HG03064 (cell line): ENCODE measurements at regions not wholly inside any gene's neighbourhood (a gene's known extent, or its start where the extent isn't known, plus 50 kb on each side); places are given as distances from the start of the nearest gene placed in this dataset.

Experiments used
- ATAC-seq: cut with Tn5 transposase; IDR thresholded peaks from one replicate; pipeline ENCODE4 v1.9.1; 2021; ENCODE audit warnings: low read depth; ENCODE audit not compliant: unreplicated experiment

GRCh38 chr2:19525313-19525712 is 166.9 kb upstream of the OSR1 start:
- ATAC-seq, result no peak

DNA sequence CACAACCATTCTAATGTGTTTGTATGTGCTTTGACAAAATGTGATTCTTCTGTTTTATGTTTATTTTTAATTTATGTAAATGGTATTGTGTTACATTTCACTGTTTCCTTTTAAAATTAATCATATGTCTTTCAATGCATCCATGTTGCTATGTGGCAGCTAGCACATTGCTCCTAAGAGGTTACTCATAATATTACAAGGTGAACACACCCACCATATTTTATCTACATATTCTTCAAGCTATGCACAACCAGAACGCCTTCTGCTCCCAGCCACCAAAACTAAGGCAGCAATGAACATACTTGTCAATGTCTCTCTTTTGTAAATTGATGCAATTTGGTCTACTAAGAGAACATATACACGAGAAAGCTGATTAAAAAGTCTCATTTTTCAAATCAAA is 160.6 kb upstream of the OSR1 start:
- no peak for ATAC-seq

- ATAC-seq, result no peak
These were observed 148.7 kb upstream of the OSR1 start for GRCh38 chr2:19507137-19507536.

- no peak for ATAC-seq
These were observed 147.0 kb upstream of the OSR1 start for GRCh38 chr2:19505199-19506136.

- ATAC-seq, result no peak
These were observed 146.2 kb upstream of the OSR1 start for GRCh38 chr2:19504400-19505198.

DNA sequence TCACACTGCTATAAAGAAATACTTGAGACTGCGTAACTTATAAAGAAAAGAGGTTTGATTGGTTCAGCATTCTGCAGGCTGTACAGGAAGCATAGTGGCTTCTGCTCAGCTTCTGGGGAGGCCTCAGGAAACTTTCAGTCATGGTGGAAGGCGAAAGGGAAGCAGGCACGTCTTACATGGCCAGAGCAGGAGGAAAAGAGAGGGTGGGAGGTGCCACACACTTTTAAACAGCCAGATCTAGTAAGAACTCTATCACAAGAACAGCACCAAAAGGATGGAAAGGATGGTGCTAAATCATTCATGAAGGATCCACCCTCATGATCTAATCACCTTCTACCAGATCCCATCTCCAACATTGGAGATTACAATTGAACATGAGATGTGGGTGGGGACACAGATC is 145.5 kb upstream of the OSR1 start:
- ATAC-seq, result no peak

GRCh38 chr2:19503406-19503805 is 145.0 kb upstream of the OSR1 start:
- no peak for ATAC-seq

GRCh38 chr2:19500126-19500525 is 141.7 kb upstream of the OSR1 start:
- no peak for ATAC-seq

DNA sequence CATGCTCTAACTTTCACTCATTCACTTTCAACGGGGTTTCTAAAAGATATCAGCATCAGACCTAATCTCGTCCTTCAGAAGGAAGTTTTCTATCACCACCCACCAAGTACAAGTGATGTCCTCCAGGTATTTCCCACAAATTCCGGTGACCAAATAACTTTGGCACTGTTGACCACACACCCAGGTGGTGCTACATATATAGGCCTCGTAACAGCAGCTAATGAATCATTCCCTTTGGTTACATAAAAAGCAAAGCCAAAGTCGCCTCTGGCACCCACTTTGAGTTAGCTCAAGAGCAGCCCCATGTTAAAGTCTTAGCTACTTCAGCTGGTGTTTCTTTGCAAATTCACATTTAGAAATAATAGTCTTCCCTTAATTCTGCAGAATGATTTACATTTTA is 138.2 kb upstream of the OSR1 start:
- no peak for ATAC-seq

- ATAC-seq, result no peak
These were observed 135.8 kb upstream of the OSR1 start for GRCh38 chr2:19494241-19494640.

DNA sequence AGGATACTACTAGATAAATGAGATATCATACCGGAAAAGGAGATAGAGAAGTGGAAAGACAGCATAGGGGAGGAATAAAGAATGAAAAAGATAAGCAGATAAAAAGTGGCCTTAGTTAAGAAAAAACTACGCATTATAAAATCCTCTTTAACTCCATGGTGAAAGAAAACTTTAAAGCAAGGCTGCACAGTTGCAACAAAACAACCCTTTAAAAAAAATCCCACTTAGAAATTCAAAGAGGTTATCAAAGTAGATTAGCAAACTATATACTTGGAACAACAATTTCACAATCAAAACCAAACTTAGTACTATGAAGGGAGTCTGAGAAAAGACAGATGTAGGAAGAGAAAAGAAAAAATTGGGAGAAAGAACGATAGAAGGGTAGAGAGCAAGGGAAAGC is 133.4 kb upstream of the OSR1 start:
- no peak for ATAC-seq

DNA sequence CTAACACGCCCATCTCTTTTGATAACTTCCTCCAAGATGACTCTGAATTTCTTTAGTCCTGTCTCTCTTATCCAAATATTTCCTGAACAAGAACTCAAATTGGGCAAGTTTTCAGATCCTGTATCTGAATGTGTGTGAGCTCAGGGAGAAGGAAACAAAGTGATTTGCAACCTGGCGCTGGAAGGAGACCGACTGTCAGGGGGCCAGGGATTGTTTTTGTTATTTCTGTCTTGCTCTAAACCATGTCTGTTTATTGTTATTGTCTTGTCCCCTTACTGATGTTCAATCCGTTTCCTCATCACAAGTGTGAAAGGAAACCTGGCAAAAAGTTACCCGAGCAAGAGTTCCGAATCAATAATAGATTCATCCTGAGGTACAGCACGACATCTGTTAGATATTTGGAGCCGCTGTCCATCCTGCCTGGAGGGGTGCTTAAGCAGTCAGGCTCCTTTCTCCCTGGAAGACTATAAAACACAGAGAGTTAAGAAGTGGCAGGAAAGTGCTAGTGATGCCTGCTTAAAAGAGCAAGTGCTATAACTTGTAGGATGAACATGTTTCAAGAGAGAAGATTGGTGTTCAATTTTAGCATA is 132.5 kb upstream of the OSR1 start:
- ATAC-seq, result no peak

GRCh38 chr2:19488009-19488691 is 129.7 kb upstream of the OSR1 start:
- ATAC-seq, result peak; percentile 87

DNA sequence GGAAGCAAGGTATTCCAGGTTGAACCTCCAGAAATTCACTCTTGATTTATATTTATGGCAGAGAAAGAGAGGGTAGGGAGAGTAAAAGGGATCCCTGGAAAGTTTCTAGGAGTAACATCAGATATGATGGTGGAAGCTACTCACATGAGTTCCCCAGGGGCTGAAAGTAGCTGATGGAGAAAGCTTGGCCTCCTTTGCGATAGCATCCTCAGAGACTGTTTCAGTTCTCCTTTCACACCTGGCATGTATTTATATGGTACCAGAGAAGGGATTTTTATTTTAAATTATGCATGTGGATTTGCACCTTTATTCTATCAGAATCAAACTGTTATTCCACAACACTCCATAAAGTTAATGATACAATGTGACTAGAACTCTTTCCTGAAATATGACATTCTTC is 126.3 kb upstream of the OSR1 start:
- ATAC-seq, result no peak

GRCh38 chr2:19480673-19481072 is 122.2 kb upstream of the OSR1 start:
- no peak for ATAC-seq

GRCh38 chr2:19479666-19480065 is 121.2 kb upstream of the OSR1 start:
- ATAC-seq, result no peak

GRCh38 chr2:19478409-19478808 is 120.0 kb upstream of the OSR1 start:
- no peak for ATAC-seq

DNA sequence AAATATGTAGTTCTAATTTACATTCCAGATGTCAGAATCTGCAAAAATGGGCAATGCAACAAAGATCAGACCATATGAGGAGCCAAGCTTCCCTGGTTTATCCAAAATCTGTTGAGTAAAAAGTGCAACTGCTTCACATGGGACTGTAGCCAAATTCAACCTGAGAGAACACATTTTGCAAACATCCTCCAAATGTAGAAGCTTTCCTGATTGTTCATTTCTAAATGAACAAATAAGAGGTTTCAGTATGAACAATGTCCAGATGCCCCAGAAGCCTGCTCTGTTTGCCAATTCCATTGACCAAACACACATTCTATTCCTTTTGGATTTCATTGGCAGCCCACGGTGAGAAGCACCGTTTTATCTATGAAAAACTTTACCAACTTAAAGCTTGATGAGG is 117.9 kb upstream of the OSR1 start:
- no peak for ATAC-seq

DNA sequence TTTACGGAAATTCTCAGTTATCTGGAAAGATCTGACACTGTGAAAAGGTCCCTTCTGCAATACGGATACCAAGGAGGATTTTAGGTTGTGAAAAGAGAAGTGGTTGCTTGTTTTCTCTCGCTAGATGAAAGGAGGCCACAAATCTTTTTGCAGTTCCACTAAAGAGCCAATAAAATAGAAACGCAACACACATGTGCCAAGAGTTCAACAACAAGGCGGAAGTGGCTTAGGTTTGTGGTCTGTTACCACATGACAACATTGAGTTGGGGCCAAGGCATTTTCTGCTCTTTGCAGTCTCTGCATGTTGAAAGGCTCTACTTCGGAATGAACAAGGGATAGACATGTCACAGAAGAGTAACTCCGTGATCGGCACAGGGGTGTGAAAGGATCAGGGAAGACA is 115.7 kb upstream of the OSR1 start:
- peak; percentile 98 for ATAC-seq

DNA sequence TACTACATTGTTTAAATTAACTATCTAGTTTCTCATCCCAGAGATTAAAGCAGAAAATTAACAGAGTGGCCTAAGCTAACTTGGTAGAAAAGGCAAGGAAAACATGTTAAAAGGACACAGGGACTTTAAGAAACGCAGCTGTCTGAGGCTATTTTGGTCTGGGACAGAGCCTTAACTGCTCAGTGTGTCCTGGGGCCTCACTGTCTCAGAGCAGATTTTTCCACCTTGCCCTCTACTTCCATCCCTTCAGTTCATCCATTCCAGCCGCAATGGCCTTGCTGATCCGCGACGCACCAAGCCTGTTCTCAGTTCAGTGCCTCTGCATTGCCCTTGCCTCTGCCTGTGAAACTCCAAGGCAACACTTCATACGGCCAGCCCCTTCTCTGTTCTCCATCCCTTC is 114.9 kb upstream of the OSR1 start:
- ATAC-seq, result no peak
